ENCODE measurements at regions not wholly inside any gene's neighbourhood (a gene's known extent, or its start where the extent isn't known, plus 50 kb on each side); places are given as distances from the start of the nearest gene placed in this dataset.

DNA sequence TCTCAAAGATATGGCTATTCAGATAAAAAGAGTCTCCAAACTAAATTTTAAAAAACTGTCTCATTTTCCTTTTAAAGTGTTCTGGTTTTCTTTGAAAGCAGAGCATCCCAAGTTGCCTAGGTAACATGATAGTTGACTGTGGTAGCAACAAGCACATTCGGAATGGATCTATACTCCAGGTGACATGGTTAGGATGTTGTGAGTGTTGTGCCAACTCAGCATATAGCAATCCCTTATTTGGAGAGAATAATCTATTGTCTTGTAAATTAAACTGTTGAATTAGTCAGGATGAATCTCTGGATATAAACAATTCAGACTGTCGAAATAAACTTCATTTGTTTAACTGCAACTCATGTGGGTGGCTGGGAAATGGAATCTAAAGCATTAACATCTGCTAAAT, 418.6 kb downstream of the TUSC7 start:
- no peak for TF ChIP-seq EZH2 (optimal IDR thresholded peaks at IDR 0.05; ENCODE audit: low read depth, low read length)
- TF ChIP-seq, protein P1, sequence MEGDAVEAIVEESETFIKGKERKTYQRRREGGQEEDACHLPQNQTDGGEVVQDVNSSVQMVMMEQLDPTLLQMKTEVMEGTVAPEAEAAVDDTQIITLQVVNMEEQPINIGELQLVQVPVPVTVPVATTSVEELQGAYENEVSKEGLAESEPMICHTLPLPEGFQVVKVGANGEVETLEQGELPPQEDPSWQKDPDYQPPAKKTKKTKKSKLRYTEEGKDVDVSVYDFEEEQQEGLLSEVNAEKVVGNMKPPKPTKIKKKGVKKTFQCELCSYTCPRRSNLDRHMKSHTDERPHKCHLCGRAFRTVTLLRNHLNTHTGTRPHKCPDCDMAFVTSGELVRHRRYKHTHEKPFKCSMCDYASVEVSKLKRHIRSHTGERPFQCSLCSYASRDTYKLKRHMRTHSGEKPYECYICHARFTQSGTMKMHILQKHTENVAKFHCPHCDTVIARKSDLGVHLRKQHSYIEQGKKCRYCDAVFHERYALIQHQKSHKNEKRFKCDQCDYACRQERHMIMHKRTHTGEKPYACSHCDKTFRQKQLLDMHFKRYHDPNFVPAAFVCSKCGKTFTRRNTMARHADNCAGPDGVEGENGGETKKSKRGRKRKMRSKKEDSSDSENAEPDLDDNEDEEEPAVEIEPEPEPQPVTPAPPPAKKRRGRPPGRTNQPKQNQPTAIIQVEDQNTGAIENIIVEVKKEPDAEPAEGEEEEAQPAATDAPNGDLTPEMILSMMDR (IDR thresholded peaks at IDR 0.05; ENCODE audit: low read length) = no peak

Data from MM.1S (cell line).